H9 (cell line): ENCODE measurements at regions not wholly inside any gene's neighbourhood (a gene's known extent, or its start where the extent isn't known, plus 50 kb on each side); places are given as distances from the start of the nearest gene placed in this dataset.

ENCODE experiments used
- DNase-seq: peaks from one replicate; pipeline ENCODE4 v3.0.0-alpha.2; 2017
- H2AFZ ChIP-seq: one replicate; pipeline ENCODE4 v1.6.1; 2013; ENCODE audit warnings: mild to moderate bottlenecking, low read length, control low read depth, moderate library complexity
- H2AK5ac ChIP-seq: 2 replicates; pipeline ENCODE4 v1.6.1; 2013; ENCODE audit warnings: low read length, control low read depth, mixed read lengths; ENCODE audit not compliant: insufficient read length
- H2BK120ac ChIP-seq: one replicate; pipeline ENCODE4 v1.6.1; 2013; ENCODE audit warnings: low read depth, mild to moderate bottlenecking, low read length, control low read depth, inconsistent platforms; ENCODE audit not compliant: poor library complexity, severe bottlenecking
- H2BK12ac ChIP-seq: 2 replicates; pipeline ENCODE4 v1.6.1; 2013; ENCODE audit warnings: low read length, control low read depth, mixed read lengths, low read depth; ENCODE audit not compliant: insufficient read length
- H2BK15ac ChIP-seq: 2 replicates; pipeline ENCODE4 v1.6.1; 2013; ENCODE audit warnings: low read depth, low read length, control low read depth
- H2BK20ac ChIP-seq: one replicate; pipeline ENCODE4 v1.6.1; 2013; ENCODE audit warnings: low read depth, mild to moderate bottlenecking, low read length, control low read depth, inconsistent platforms; ENCODE audit not compliant: poor library complexity, severe bottlenecking
- H2BK5ac ChIP-seq: 2 replicates; pipeline ENCODE4 v1.6.1; 2013; ENCODE audit warnings: low read length, control low read depth, mixed read lengths; ENCODE audit not compliant: insufficient read length
- H3K14ac ChIP-seq: 2 replicates; pipeline ENCODE4 v1.6.1; 2013; ENCODE audit warnings: low read length, control low read depth; ENCODE audit not compliant: insufficient read depth
- H3K18ac ChIP-seq: 2 replicates; pipeline ENCODE4 v1.6.1; 2013; ENCODE audit warnings: low read depth, mild to moderate bottlenecking, mixed read lengths, low read length, control low read depth; ENCODE audit not compliant: insufficient read length
- H3K23ac ChIP-seq: 2 replicates; pipeline ENCODE4 v1.6.1; 2013; ENCODE audit warnings: low read length, control low read depth, mixed read lengths, low read depth; ENCODE audit not compliant: insufficient read length
- H3K23me2 ChIP-seq: 2 replicates; pipeline ENCODE4 v1.6.1; 2013; ENCODE audit warnings: low read depth, mild to moderate bottlenecking, mixed read lengths, low read length, control low read depth; ENCODE audit not compliant: insufficient read length, poor library complexity, severe bottlenecking
- H3K27ac ChIP-seq: 2 replicates; pipeline ENCODE4 v1.5.1; 2013; ENCODE audit warnings: low read length, control low read depth, mixed read lengths, low read depth; ENCODE audit not compliant: insufficient read length
- H3K27me3 ChIP-seq: 2 replicates; pipeline ENCODE4 v1.6.1; 2013; ENCODE audit warnings: low read length, control low read depth, inconsistent platforms; ENCODE audit not compliant: insufficient read depth
- H3K4ac ChIP-seq: 2 replicates; pipeline ENCODE4 v1.6.1; 2013; ENCODE audit warnings: low read depth, mild to moderate bottlenecking, control low read depth, inconsistent platforms, low read length, moderate library complexity
- H3K4me1 ChIP-seq: 2 replicates; pipeline ENCODE4 v1.6.1; 2013; ENCODE audit warnings: low read length, control low read depth, inconsistent platforms; ENCODE audit not compliant: insufficient read depth
- H3K4me2 ChIP-seq: 2 replicates; pipeline ENCODE4 v1.6.1; 2013; ENCODE audit warnings: low read length, control low read depth, mixed read lengths; ENCODE audit not compliant: insufficient read length, insufficient read depth
- H3K56ac ChIP-seq: 2 replicates; pipeline ENCODE4 v1.6.1; 2013; ENCODE audit warnings: low read depth, mild to moderate bottlenecking, mixed read lengths, low read length, control low read depth; ENCODE audit not compliant: insufficient read length
- H3K79me1 ChIP-seq: 2 replicates; pipeline ENCODE4 v1.6.1; 2013; ENCODE audit warnings: low read depth, mild to moderate bottlenecking, moderate library complexity, low read length, control low read depth, inconsistent platforms; ENCODE audit not compliant: insufficient read depth, poor library complexity, severe bottlenecking
- H3K79me2 ChIP-seq: 2 replicates; pipeline ENCODE4 v1.6.1; 2013; ENCODE audit warnings: low read length, control low read depth, inconsistent platforms; ENCODE audit not compliant: insufficient read depth
- H3K9ac ChIP-seq: 2 replicates; pipeline ENCODE4 v1.6.1; 2013; ENCODE audit warnings: low read length, control low read depth, mixed read lengths; ENCODE audit not compliant: insufficient read length; ENCODE audit errors: extremely low read depth
- H3K9me3 ChIP-seq: one replicate; pipeline ENCODE4 v1.6.1; 2013; ENCODE audit warnings: low read depth, low read length, inconsistent platforms; ENCODE audit not compliant: control insufficient read depth
- H3T11ph ChIP-seq: one replicate; pipeline ENCODE4 v1.6.1; 2013; ENCODE audit warnings: mild to moderate bottlenecking, low read length, control low read depth, inconsistent platforms
- H4K20me1 ChIP-seq: one replicate; pipeline ENCODE4 v1.6.1; 2013; ENCODE audit not compliant: control insufficient read depth, insufficient read length, insufficient read depth
- H4K5ac ChIP-seq: 2 replicates; pipeline ENCODE4 v1.6.1; 2013; ENCODE audit warnings: low read depth, mild to moderate bottlenecking, mixed read lengths, low read length, control low read depth; ENCODE audit not compliant: insufficient read length
- H4K8ac ChIP-seq: replicated peaks from 2 replicates; pipeline ENCODE4 v1.6.1; 2013; ENCODE audit warnings: low read length, control low read depth, mixed read lengths, low read depth; ENCODE audit not compliant: insufficient read length
- H4K91ac ChIP-seq: 2 replicates; pipeline ENCODE4 v1.6.1; 2013; ENCODE audit warnings: low read depth, mild to moderate bottlenecking, moderate library complexity, mixed read lengths, low read length, control low read depth; ENCODE audit not compliant: insufficient read length
- H3K27ac Mint-ChIP-seq, 3 experiments: 2 replicates in 2 of 3; 3 replicates in 1 of 3; pipeline ENCODE4 v1.8.0; 2020 to 2021; ENCODE audit warnings: mixed read lengths in 3 of 3, mild to moderate bottlenecking in 1 of 3, moderate library complexity in 1 of 3
- H3K27me3 Mint-ChIP-seq: 2 replicates; pipeline ENCODE4 v1.8.0; 2021; ENCODE audit warnings: low read depth, mild to moderate bottlenecking, moderate library complexity, mixed read lengths
- H3K36me3 Mint-ChIP-seq, 3 experiments: 2 replicates in 2 of 3; 3 replicates in 1 of 3; pipeline ENCODE4 v1.8.0; 2020 to 2021; ENCODE audit warnings: low read depth in 3 of 3, mixed read lengths in 3 of 3; ENCODE audit not compliant: insufficient read depth in 1 of 3
- H3K4me1 Mint-ChIP-seq, 2 experiments: 2 replicates each; pipeline ENCODE4 v1.8.0; 2020; ENCODE audit warnings: mixed read lengths in 2 of 2
- H3K4me3 Mint-ChIP-seq, 2 experiments: 2 replicates in 1 of 2; 3 replicates in 1 of 2; pipeline ENCODE4 v1.8.0; 2020 to 2021; ENCODE audit warnings: mild to moderate bottlenecking in 2 of 2, mixed read lengths in 2 of 2, moderate library complexity in 1 of 2
- H3K9me3 Mint-ChIP-seq, 2 experiments: 2 replicates in 1 of 2; 3 replicates in 1 of 2; pipeline ENCODE4 v1.8.0; 2020; ENCODE audit warnings: mild to moderate bottlenecking in 2 of 2, mixed read lengths in 2 of 2, moderate library complexity in 1 of 2
- WGBS: extraction: QIAGEN DNeasy Blood & Tissue Kit; methylation state at CpG from one replicate; pipeline ENCODE4 v1.1.7; 2013; ENCODE audit warnings: missing lambda C conversion rate, low lambda C conversion rate, mixed read lengths; ENCODE audit not compliant: insufficient read length; ENCODE audit errors: extremely low coverage; 5-methylcytosine and 5-hydroxymethylcytosine counted together
- TF ChIP-seq, protein P1 (sequence below): fragments of 200-600 bp; sonication (generic); conservative IDR thresholded peaks from 3 replicates; pipeline ENCODE4 v1.8.0; 2021; ENCODE audit warnings: antibody characterized with exemption, mild to moderate bottlenecking

DNA sequence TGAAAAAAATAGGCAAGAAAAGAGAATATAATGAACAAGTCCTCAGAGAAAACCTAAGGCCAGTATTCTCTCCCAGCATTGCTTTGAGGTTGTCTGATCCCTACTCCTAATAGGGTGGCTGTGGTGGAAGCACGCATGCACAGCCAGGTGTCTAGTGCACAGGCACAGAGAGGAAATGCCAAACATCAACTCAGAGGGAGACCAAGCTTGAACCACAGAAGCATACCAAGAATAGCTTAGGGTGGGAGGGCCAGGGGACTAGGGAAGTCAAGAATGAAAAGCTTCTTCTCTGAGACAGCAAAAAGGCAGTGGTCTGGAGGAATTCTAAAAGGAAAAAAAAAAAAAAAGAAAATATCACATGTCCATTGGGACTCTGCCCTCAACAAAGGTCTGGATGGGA, 244.1 kb upstream of the API5 start:
- H3K23ac ChIP-seq = no peak overlapping the region

More for the DNA sequence above, 244.1 kb upstream of the API5 start:
- H3K4me3 Mint-ChIP-seq = no peak overlapping the region
- no peaks in the 10 kb centered on the region for H3K23me2 ChIP-seq
- H3K27ac ChIP-seq = no peak overlapping the region
- no peaks in the 10 kb centered on the region for H3K79me1 ChIP-seq
- no peaks in the 10 kb centered on the region for H3K27me3 ChIP-seq
- no peak for DNase-seq
- H2AFZ ChIP-seq = no peak overlapping the region
- no peak overlapping the region for H3K14ac ChIP-seq
- peaks cover 15 to 20% of the 10 kb centered on the region in 2 experiments for H3K4me1 Mint-ChIP-seq
- H3K36me3 Mint-ChIP-seq = peaks cover 0 to 25% (median 15%) of the 10 kb centered on the region in 3 experiments; a peak in 6 of 7 replicates
- no peaks in the 10 kb centered on the region for H3K9me3 ChIP-seq
- no peak overlapping the region for H3K18ac ChIP-seq
- H2BK12ac ChIP-seq = no peak overlapping the region
- H4K91ac ChIP-seq = no peak overlapping the region
- H3K4me1 ChIP-seq = peaks cover 2% of the 10 kb centered on the region; the same call in 1 of the 2 replicates
- no peaks in the 10 kb centered on the region for H4K20me1 ChIP-seq
- peaks cover 27 to 28% of the 10 kb centered on the region in 2 experiments for H3K9me3 Mint-ChIP-seq
- H2BK5ac ChIP-seq = no peak overlapping the region
- TF ChIP-seq, protein P1, sequence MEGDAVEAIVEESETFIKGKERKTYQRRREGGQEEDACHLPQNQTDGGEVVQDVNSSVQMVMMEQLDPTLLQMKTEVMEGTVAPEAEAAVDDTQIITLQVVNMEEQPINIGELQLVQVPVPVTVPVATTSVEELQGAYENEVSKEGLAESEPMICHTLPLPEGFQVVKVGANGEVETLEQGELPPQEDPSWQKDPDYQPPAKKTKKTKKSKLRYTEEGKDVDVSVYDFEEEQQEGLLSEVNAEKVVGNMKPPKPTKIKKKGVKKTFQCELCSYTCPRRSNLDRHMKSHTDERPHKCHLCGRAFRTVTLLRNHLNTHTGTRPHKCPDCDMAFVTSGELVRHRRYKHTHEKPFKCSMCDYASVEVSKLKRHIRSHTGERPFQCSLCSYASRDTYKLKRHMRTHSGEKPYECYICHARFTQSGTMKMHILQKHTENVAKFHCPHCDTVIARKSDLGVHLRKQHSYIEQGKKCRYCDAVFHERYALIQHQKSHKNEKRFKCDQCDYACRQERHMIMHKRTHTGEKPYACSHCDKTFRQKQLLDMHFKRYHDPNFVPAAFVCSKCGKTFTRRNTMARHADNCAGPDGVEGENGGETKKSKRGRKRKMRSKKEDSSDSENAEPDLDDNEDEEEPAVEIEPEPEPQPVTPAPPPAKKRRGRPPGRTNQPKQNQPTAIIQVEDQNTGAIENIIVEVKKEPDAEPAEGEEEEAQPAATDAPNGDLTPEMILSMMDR = no peak
- no peak overlapping the region for H3K56ac ChIP-seq
- no peak overlapping the region for H2AK5ac ChIP-seq
- H3T11ph ChIP-seq = no peak overlapping the region
- no peak overlapping the region for H3K4me2 ChIP-seq
- H3K4ac ChIP-seq = no peak overlapping the region
- no peak overlapping the region for H3K9ac ChIP-seq
- WGBS = no CpG with 5 or more reads among the region's 1 CpG
- no peak overlapping the region for H3K27ac Mint-ChIP-seq
- H3K79me2 ChIP-seq = no peaks in the 10 kb centered on the region
- no peak overlapping the region for H2BK120ac ChIP-seq
- no peak overlapping the region for H2BK20ac ChIP-seq
- H3K27me3 Mint-ChIP-seq = no peaks in the 10 kb centered on the region
- no peak overlapping the region for H2BK15ac ChIP-seq
- H4K8ac ChIP-seq = no peak overlapping the region
- no peak overlapping the region for H4K5ac ChIP-seq
